Endodermal cell (in vitro differentiated cells): ENCODE measurements at regions not wholly inside any gene's neighbourhood (a gene's known extent, or its start where the extent isn't known, plus 50 kb on each side); places are given as distances from the start of the nearest gene placed in this dataset.

Experiments used
- DNase-seq: peaks from one replicate; pipeline ENCODE4 v3.0.0-alpha.2; 2017
- H3K27ac ChIP-seq: 2 replicates; pipeline ENCODE4 v1.5.1; 2013; ENCODE audit warnings: mild to moderate bottlenecking, low read depth, low read length, moderate library complexity
- H3K27me3 ChIP-seq: 2 replicates; pipeline ENCODE4 v1.6.1; 2013; ENCODE audit warnings: mild to moderate bottlenecking, low read length, moderate library complexity; ENCODE audit not compliant: insufficient read depth, control insufficient read depth, poor library complexity, severe bottlenecking
- H3K36me3 ChIP-seq: 2 replicates; pipeline ENCODE4 v1.7.0; 2013; ENCODE audit warnings: mild to moderate bottlenecking, low read length, moderate library complexity; ENCODE audit not compliant: control insufficient read depth, insufficient read depth
- H3K4me1 ChIP-seq: one replicate; pipeline ENCODE4 v1.7.0; 2013; ENCODE audit warnings: low read length; ENCODE audit not compliant: control insufficient read depth, insufficient read depth
- H3K4me3 ChIP-seq: 2 replicates; pipeline ENCODE4 v1.5.1; 2013; ENCODE audit warnings: mild to moderate bottlenecking, low read length, moderate library complexity
- H3K9ac ChIP-seq: 2 replicates; pipeline ENCODE4 v1.6.1; 2013; ENCODE audit warnings: mild to moderate bottlenecking, low read length, moderate library complexity; ENCODE audit not compliant: poor library complexity, severe bottlenecking; ENCODE audit errors: extremely low read depth
- H3K9me3 ChIP-seq: 2 replicates; pipeline ENCODE4 v1.6.1; 2013; ENCODE audit warnings: mild to moderate bottlenecking, low read length, moderate library complexity; ENCODE audit not compliant: control insufficient read depth
- H3K27ac Mint-ChIP-seq: 2 replicates; pipeline ENCODE4 v1.8.0; 2020; ENCODE audit warnings: mixed read lengths
- H3K27me3 Mint-ChIP-seq: 2 replicates; pipeline ENCODE4 v1.8.0; 2021; ENCODE audit warnings: mild to moderate bottlenecking, mixed read lengths; ENCODE audit not compliant: insufficient read depth
- H3K36me3 Mint-ChIP-seq: 2 replicates; pipeline ENCODE4 v1.8.0; 2020; ENCODE audit warnings: low read depth, mixed read lengths
- H3K4me1 Mint-ChIP-seq: 2 replicates; pipeline ENCODE4 v1.8.0; 2020; ENCODE audit warnings: mixed read lengths
- H3K4me3 Mint-ChIP-seq: 2 replicates; pipeline ENCODE4 v1.8.0; 2020; ENCODE audit warnings: mild to moderate bottlenecking, moderate library complexity, mixed read lengths
- H3K9me3 Mint-ChIP-seq: 2 replicates; pipeline ENCODE4 v1.8.0; 2020; ENCODE audit warnings: mild to moderate bottlenecking, mixed read lengths
- WGBS, 2 experiments: methylation state at CpG; one replicate each; pipeline versions ENCODE4 v1.1.5 to v1.1.7; 2013; ENCODE audit warnings: missing lambda C conversion rate in 2 of 2, mixed read lengths in 1 of 2; ENCODE audit not compliant: insufficient coverage in 1 of 2, insufficient read length in 1 of 2; 5-methylcytosine and 5-hydroxymethylcytosine counted together
- TF ChIP-seq, protein P1 (sequence below): fragments of 200-600 bp; sonication (generic); conservative IDR thresholded peaks from 2 replicates; pipeline ENCODE4 v1.5.0; 2021; ENCODE audit warnings: antibody characterized with exemption, mild to moderate bottlenecking

GRCh38 chr6:122859676-122860075, 70.6 kb downstream of the SMPDL3A start:
- Histone ChIP-seq H3K27ac (no peak overlapping the region), H3K9me3 (no peaks in the 10 kb centered on the region), H3K9ac (no peak overlapping the region), H3K4me1 (no peaks in the 10 kb centered on the region), H3K36me3 (no peaks in the 10 kb centered on the region), H3K4me3 (no peak overlapping the region), H3K27me3 (peaks cover 63% of the 10 kb centered on the region)
- H3K27ac Mint-ChIP-seq, result no peak overlapping the region
- no peak overlapping the region for H3K4me3 Mint-ChIP-seq
- peaks cover 46% of the 10 kb centered on the region for H3K27me3 Mint-ChIP-seq
- no peaks in the 10 kb centered on the region for H3K36me3 Mint-ChIP-seq
- DNase-seq, result no peak
- WGBS, 2 experiments, result 78 to 83% methylated on average over 6 of the region's 6 CpGs
- TF ChIP-seq, protein P1, sequence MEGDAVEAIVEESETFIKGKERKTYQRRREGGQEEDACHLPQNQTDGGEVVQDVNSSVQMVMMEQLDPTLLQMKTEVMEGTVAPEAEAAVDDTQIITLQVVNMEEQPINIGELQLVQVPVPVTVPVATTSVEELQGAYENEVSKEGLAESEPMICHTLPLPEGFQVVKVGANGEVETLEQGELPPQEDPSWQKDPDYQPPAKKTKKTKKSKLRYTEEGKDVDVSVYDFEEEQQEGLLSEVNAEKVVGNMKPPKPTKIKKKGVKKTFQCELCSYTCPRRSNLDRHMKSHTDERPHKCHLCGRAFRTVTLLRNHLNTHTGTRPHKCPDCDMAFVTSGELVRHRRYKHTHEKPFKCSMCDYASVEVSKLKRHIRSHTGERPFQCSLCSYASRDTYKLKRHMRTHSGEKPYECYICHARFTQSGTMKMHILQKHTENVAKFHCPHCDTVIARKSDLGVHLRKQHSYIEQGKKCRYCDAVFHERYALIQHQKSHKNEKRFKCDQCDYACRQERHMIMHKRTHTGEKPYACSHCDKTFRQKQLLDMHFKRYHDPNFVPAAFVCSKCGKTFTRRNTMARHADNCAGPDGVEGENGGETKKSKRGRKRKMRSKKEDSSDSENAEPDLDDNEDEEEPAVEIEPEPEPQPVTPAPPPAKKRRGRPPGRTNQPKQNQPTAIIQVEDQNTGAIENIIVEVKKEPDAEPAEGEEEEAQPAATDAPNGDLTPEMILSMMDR, result no peak
- H3K9me3 Mint-ChIP-seq, result no peaks in the 10 kb centered on the region
- peaks cover 21% of the 10 kb centered on the region for H3K4me1 Mint-ChIP-seq

DNA sequence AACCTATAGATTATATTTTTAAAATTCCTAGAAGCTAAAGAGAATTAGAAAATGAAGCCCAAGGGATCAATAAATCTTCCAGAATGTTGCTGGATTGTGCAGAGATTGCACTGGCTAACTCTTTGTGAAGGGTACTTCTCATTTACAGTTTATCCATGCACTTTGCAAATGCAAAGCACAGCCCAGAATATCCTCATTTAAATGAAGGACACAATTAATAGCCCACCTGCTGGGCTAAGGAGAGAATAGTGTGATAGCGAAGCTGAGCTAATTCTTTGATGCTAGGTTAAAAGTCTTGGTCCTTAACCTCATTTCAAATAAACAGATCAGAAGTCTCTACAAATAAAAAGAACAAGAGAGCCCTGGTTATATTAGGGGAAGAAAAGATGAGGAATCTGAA, 72.5 kb downstream of the SMPDL3A start:
- H3K9me3 Mint-ChIP-seq, result no peaks in the 10 kb centered on the region
- no CpG with 5 or more reads among the region's 1 CpG for WGBS, 2 experiments
- H3K4me3 ChIP-seq, result no peak overlapping the region
- H3K27me3 ChIP-seq, result peaks cover 47% of the 10 kb centered on the region
- no peaks in the 10 kb centered on the region for H3K4me1 ChIP-seq
- H3K27ac Mint-ChIP-seq, result no peak overlapping the region
- H3K4me1 Mint-ChIP-seq, result peaks cover 21% of the 10 kb centered on the region
- no peaks in the 10 kb centered on the region for H3K36me3 Mint-ChIP-seq
- DNase-seq, result no peak
- no peak overlapping the region for H3K4me3 Mint-ChIP-seq
- no peak overlapping the region for H3K9ac ChIP-seq
- H3K9me3 ChIP-seq, result no peaks in the 10 kb centered on the region
- TF ChIP-seq, protein P1, result no peak
- H3K27me3 Mint-ChIP-seq, result peaks cover 32% of the 10 kb centered on the region
- H3K36me3 ChIP-seq, result no peaks in the 10 kb centered on the region
- H3K27ac ChIP-seq, result no peak overlapping the region

- Mint-ChIP-seq H3K27ac (no peak overlapping the region), H3K36me3 (no peaks in the 10 kb centered on the region)
- TF ChIP-seq, protein P1, result no peak
Observed at GRCh38 chr6:122868137-122868536, 79.1 kb downstream of the SMPDL3A start.

More at GRCh38 chr6:122868137-122868536, 79.1 kb downstream of the SMPDL3A start:
- DNase-seq, result no peak
- no peaks in the 10 kb centered on the region for H3K27me3 ChIP-seq
- H3K4me1 ChIP-seq, result no peaks in the 10 kb centered on the region
- H3K27ac ChIP-seq, result no peak overlapping the region
- Mint-ChIP-seq H3K27me3 (peaks cover 7% of the 10 kb centered on the region), H3K9me3 (no peaks in the 10 kb centered on the region), H3K4me3 (no peak overlapping the region), H3K4me1 (peaks cover 16% of the 10 kb centered on the region)
- no peaks in the 10 kb centered on the region for H3K36me3 ChIP-seq
- no peaks in the 10 kb centered on the region for H3K9me3 ChIP-seq
- H3K9ac ChIP-seq, result no peak overlapping the region
- H3K4me3 ChIP-seq, result no peak overlapping the region
